GM12878 (cell line): ENCODE measurements at regions not wholly inside any gene's neighbourhood (a gene's known extent, or its start where the extent isn't known, plus 50 kb on each side); places are given as distances from the start of the nearest gene placed in this dataset.
"Not testable (repeated sequence)": the region's sequence is repeated elsewhere in the genome, so short reads cannot be mapped to it uniquely, and the experiment has no call there.

Experiments
- EGR1 ChIP-seq, 2 experiments: IDR thresholded peaks; 1 replicate in 1 of 2; 2 replicates in 1 of 2; pipeline ENCODE4 v1.6.1; 2011 to 2012; ENCODE audit warnings: low read depth in 2 of 2, low read length in 2 of 2, borderline replicate concordance in 1 of 2, mild to moderate bottlenecking in 1 of 2, moderate library complexity in 1 of 2
- RCOR1 ChIP-seq: conservative IDR thresholded peaks from 2 replicates; pipeline ENCODE4 v1.6.1; 2012; ENCODE audit warnings: low read depth, low read length, improper control_type of control experiment
- SIN3A ChIP-seq: IDR thresholded peaks from 2 replicates; pipeline ENCODE4 v1.6.1; 2012; ENCODE audit warnings: low read depth, low read length, improper control_type of control experiment
- ZNF274 ChIP-seq: IDR thresholded peaks from one replicate; pipeline ENCODE4 v1.8.0; 2011; ENCODE audit not compliant: insufficient read length, insufficient read depth
- ZZZ3 ChIP-seq: IDR thresholded peaks from 2 replicates; pipeline ENCODE4 v1.6.1; 2011; ENCODE audit warnings: low read depth; ENCODE audit not compliant: control insufficient read depth, insufficient read length

- TF ChIP-seq RCOR1; EGR1 (IDR thresholded peaks at IDR 0.05; ENCODE audit: borderline replicate concordance in 1 of 2, low read depth in 2 of 2, low read length in 2 of 2); SIN3A; ZZZ3; ZNF274: not testable (repeated sequence)
Measured at GRCh38 chr9:42377530-42378417, 194.3 kb downstream of the SPATA31A6 start.
